ENCODE measurements at regions not wholly inside any gene's neighbourhood (a gene's known extent, or its start where the extent isn't known, plus 50 kb on each side); places are given as distances from the start of the nearest gene placed in this dataset.

DNA sequence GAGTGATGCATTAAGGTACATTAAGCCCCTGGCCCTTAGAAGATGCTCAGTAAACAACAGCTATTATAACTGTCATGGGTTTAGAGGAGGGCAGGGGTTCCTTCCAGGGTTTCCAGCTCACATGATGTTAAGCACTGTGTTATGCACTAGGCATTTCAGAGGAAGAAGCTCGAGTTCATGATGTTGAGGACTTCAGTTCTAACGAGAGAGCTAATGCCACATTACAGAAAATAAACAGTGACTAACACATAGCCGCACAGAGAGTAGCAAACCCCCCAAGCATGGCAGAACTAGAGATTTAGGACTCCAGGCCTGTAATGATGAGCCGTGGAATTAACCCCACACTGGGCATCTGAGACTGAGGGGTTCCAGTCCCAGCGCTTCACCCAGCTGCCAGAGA lies 105.2 kb downstream of the UNC5CL start:
- H3K9me2 ChIP-seq (ENCODE audit: insufficient read depth): no peaks in the 10 kb centered on the region
- ChIA-PET RAD21 (ENCODE audit: low non-redundant PET in 1 of 2, low total read pairs in 2 of 2, uncharacterized antibody in 2 of 2, unreplicated experiment in 2 of 2) (no interaction called here), POLR2A (no interaction called here), CTCF (no interaction called here)
- H3K9me3 ChIP-seq (ENCODE audit: control insufficient read depth in 1 of 2, insufficient read depth in 1 of 2, low read depth in 1 of 2, low read length in 2 of 2): no peaks in the 10 kb centered on the region
- H3K4me3 ChIP-seq (replicated peaks in 1 of 2; ENCODE audit: low read depth in 1 of 2, low read length in 2 of 2): no peak overlapping the region
- intact Hi-C loops (cut with micrococcal nuclease): no loop called here
- no TSS peak for BruUV-seq (replicated peaks)
- DNase-seq (ENCODE audit: low read depth, low spot score) (no peak), ATAC-seq (no peak)
- H3K27me3 ChIP-seq (ENCODE audit: insufficient read depth, low read length): no peaks in the 10 kb centered on the region
- no peak overlapping the region for H2AFZ ChIP-seq (ENCODE audit: low read depth, low read length, poor library complexity, severe bottlenecking)
- no peaks in the 10 kb centered on the region for H3K36me3 ChIP-seq (ENCODE audit: control insufficient read depth in 1 of 2, insufficient read depth in 2 of 2, low read length in 2 of 2)
- peaks cover 0 to 10% of the 10 kb centered on the region in 2 experiments; a peak in 1 of 4 replicates for H3K4me1 ChIP-seq (ENCODE audit: control insufficient read depth in 1 of 2, insufficient read depth in 2 of 2, low read length in 2 of 2)
- H3K79me2 ChIP-seq (ENCODE audit: insufficient read depth, low read length): no peaks in the 10 kb centered on the region
- no peaks in the 10 kb centered on the region for H4K20me1 ChIP-seq (ENCODE audit: insufficient read depth)
- TF ChIP-seq EZH2 (IDR thresholded peaks at IDR 0.05) (no peak), ZNF274 (IDR thresholded peaks at IDR 0.05; ENCODE audit: low read depth, low read length) (no peak), EGR1 (IDR thresholded peaks at IDR 0.05; ENCODE audit: low read depth) (no peak), SP1 (IDR thresholded peaks at IDR 0.05; ENCODE audit: low read depth) (no peak), FOSL1 (IDR thresholded peaks at IDR 0.05; ENCODE audit: low read depth) (no peak), CBX3 (IDR thresholded peaks at IDR 0.05; ENCODE audit: low read depth) (no peak), RAD21 (IDR thresholded peaks at IDR 0.05; ENCODE audit: low read depth) (no peak), POLR2A (IDR thresholded peaks at IDR 0.05; ENCODE audit: borderline replicate concordance, extremely low read depth, insufficient read depth, insufficient read length) (no peak), YY1 (IDR thresholded peaks at IDR 0.05; ENCODE audit: extremely low read depth, insufficient replicate concordance, low read depth, low read length) (no peak), TCF7L2 (IDR thresholded peaks at IDR 0.05; ENCODE audit: borderline replicate concordance, extremely low read depth, insufficient read depth, insufficient read length) (no peak), ELF1 (IDR thresholded peaks at IDR 0.05; ENCODE audit: borderline replicate concordance, low read depth) (no peak), EZH2phosphoT487 (IDR thresholded peaks at IDR 0.05; ENCODE audit: borderline replicate concordance) (no peak), JUND (IDR thresholded peaks at IDR 0.05) (no peak), ZFX (IDR thresholded peaks at IDR 0.05) (no peak)
- TF ChIP-seq, protein P1, sequence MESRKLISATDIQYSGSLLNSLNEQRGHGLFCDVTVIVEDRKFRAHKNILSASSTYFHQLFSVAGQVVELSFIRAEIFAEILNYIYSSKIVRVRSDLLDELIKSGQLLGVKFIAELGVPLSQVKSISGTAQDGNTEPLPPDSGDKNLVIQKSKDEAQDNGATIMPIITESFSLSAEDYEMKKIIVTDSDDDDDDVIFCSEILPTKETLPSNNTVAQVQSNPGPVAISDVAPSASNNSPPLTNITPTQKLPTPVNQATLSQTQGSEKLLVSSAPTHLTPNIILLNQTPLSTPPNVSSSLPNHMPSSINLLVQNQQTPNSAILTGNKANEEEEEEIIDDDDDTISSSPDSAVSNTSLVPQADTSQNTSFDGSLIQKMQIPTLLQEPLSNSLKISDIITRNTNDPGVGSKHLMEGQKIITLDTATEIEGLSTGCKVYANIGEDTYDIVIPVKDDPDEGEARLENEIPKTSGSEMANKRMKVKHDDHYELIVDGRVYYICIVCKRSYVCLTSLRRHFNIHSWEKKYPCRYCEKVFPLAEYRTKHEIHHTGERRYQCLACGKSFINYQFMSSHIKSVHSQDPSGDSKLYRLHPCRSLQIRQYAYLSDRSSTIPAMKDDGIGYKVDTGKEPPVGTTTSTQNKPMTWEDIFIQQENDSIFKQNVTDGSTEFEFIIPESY (IDR thresholded peaks at IDR 0.05; ENCODE audit: extremely low read depth, insufficient replicate concordance, low read length): no peak
- TF ChIP-seq, protein P2, sequence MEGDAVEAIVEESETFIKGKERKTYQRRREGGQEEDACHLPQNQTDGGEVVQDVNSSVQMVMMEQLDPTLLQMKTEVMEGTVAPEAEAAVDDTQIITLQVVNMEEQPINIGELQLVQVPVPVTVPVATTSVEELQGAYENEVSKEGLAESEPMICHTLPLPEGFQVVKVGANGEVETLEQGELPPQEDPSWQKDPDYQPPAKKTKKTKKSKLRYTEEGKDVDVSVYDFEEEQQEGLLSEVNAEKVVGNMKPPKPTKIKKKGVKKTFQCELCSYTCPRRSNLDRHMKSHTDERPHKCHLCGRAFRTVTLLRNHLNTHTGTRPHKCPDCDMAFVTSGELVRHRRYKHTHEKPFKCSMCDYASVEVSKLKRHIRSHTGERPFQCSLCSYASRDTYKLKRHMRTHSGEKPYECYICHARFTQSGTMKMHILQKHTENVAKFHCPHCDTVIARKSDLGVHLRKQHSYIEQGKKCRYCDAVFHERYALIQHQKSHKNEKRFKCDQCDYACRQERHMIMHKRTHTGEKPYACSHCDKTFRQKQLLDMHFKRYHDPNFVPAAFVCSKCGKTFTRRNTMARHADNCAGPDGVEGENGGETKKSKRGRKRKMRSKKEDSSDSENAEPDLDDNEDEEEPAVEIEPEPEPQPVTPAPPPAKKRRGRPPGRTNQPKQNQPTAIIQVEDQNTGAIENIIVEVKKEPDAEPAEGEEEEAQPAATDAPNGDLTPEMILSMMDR (IDR thresholded peaks at IDR 0.05 in 2 of 3, conservative IDR thresholded peaks at IDR 0.05 in 1 of 3; ENCODE audit: borderline replicate concordance in 1 of 3, insufficient read depth in 1 of 3, low read depth in 2 of 3, low read length in 2 of 3): no peak
- TF ChIP-seq, protein P3, sequence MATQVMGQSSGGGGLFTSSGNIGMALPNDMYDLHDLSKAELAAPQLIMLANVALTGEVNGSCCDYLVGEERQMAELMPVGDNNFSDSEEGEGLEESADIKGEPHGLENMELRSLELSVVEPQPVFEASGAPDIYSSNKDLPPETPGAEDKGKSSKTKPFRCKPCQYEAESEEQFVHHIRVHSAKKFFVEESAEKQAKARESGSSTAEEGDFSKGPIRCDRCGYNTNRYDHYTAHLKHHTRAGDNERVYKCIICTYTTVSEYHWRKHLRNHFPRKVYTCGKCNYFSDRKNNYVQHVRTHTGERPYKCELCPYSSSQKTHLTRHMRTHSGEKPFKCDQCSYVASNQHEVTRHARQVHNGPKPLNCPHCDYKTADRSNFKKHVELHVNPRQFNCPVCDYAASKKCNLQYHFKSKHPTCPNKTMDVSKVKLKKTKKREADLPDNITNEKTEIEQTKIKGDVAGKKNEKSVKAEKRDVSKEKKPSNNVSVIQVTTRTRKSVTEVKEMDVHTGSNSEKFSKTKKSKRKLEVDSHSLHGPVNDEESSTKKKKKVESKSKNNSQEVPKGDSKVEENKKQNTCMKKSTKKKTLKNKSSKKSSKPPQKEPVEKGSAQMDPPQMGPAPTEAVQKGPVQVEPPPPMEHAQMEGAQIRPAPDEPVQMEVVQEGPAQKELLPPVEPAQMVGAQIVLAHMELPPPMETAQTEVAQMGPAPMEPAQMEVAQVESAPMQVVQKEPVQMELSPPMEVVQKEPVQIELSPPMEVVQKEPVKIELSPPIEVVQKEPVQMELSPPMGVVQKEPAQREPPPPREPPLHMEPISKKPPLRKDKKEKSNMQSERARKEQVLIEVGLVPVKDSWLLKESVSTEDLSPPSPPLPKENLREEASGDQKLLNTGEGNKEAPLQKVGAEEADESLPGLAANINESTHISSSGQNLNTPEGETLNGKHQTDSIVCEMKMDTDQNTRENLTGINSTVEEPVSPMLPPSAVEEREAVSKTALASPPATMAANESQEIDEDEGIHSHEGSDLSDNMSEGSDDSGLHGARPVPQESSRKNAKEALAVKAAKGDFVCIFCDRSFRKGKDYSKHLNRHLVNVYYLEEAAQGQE (IDR thresholded peaks at IDR 0.05; ENCODE audit: low read depth): no peak
- TF ChIP-seq, protein P4, sequence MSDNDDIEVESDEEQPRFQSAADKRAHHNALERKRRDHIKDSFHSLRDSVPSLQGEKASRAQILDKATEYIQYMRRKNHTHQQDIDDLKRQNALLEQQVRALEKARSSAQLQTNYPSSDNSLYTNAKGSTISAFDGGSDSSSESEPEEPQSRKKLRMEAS (IDR thresholded peaks at IDR 0.05): no peak
- no peak overlapping the region for H3K27ac ChIP-seq (ENCODE audit: low read depth, low read length)
- H3K4me2 ChIP-seq (ENCODE audit: low read length): no peak overlapping the region
- H3K9ac ChIP-seq (ENCODE audit: low read length): no peak overlapping the region

All from HCT116 (cell line).